Neuronal stem cell (in vitro differentiated cells): ENCODE measurements at regions not wholly inside any gene's neighbourhood (a gene's known extent, or its start where the extent isn't known, plus 50 kb on each side); places are given as distances from the start of the nearest gene placed in this dataset.
"Not testable (repeated sequence)": the region's sequence is repeated elsewhere in the genome, so short reads cannot be mapped to it uniquely, and the experiment has no call there.

Experiments used
- DNase-seq: peaks from one replicate; pipeline ENCODE4 v3.0.0-alpha.2; 2013; ENCODE audit warnings: low spot score
- H2AFZ ChIP-seq: one replicate; pipeline ENCODE4 v1.6.1; 2013; ENCODE audit warnings: mild to moderate bottlenecking, low read length, inconsistent platforms
- H2AK5ac ChIP-seq: 2 replicates; pipeline ENCODE4 v1.6.1; 2013; ENCODE audit warnings: low read depth, mild to moderate bottlenecking, inconsistent platforms, low read length, moderate library complexity, mixed read lengths
- H2BK120ac ChIP-seq: 2 replicates; pipeline ENCODE4 v1.6.1; 2013; ENCODE audit warnings: low read depth, mild to moderate bottlenecking, inconsistent platforms, low read length, moderate library complexity, mixed read lengths
- H2BK12ac ChIP-seq: one replicate; pipeline ENCODE4 v1.6.1; 2013; ENCODE audit warnings: low read length, inconsistent platforms
- H2BK15ac ChIP-seq: 2 replicates; pipeline ENCODE4 v1.6.1; 2013; ENCODE audit warnings: mild to moderate bottlenecking, low read length, inconsistent platforms, mixed read lengths
- H2BK5ac ChIP-seq: one replicate; pipeline ENCODE4 v1.6.1; 2013; ENCODE audit warnings: inconsistent platforms, mild to moderate bottlenecking, low read length, moderate library complexity
- H3K14ac ChIP-seq: one replicate; pipeline ENCODE4 v1.6.1; 2013; ENCODE audit warnings: low read length, inconsistent platforms
- H3K18ac ChIP-seq: 2 replicates; pipeline ENCODE4 v1.6.1; 2013; ENCODE audit warnings: low read length, inconsistent platforms
- H3K23ac ChIP-seq: 2 replicates; pipeline ENCODE4 v1.6.1; 2013; ENCODE audit warnings: low read depth, mild to moderate bottlenecking, mixed read lengths, low read length, inconsistent platforms; ENCODE audit not compliant: poor library complexity
- H3K27ac ChIP-seq: replicated peaks from 3 replicates; pipeline ENCODE4 v1.5.1; 2013; ENCODE audit warnings: low read length, inconsistent platforms
- H3K27me3 ChIP-seq, 3 experiments: 2 replicates each; pipeline ENCODE4 v1.6.1; 2013; ENCODE audit warnings: low read length in 3 of 3, mild to moderate bottlenecking in 2 of 3, inconsistent platforms in 1 of 3, low read depth in 1 of 3, mixed read lengths in 1 of 3, moderate library complexity in 1 of 3; ENCODE audit not compliant: control insufficient read depth in 3 of 3, insufficient read depth in 3 of 3
- H3K36me3 ChIP-seq, 2 donors: replicated peaks in 1 of 2; 2 replicates each; pipeline ENCODE4 v1.6.1; 2013; ENCODE audit warnings: low read length in 2 of 2; ENCODE audit not compliant: control insufficient read depth in 2 of 2, insufficient read depth in 2 of 2
- H3K4ac ChIP-seq: 2 replicates; pipeline ENCODE4 v1.6.1; 2013; ENCODE audit warnings: inconsistent platforms, mild to moderate bottlenecking, low read length, moderate library complexity
- H3K4me1 ChIP-seq, 2 donors: 1 replicate in 1 of 2; 2 replicates in 1 of 2; pipeline ENCODE4 v1.6.1; 2013; ENCODE audit warnings: low read length in 2 of 2, low read depth in 1 of 2; ENCODE audit not compliant: control insufficient read depth in 2 of 2, insufficient read depth in 1 of 2
- H3K4me2 ChIP-seq: one replicate; pipeline ENCODE4 v1.6.1; 2013; ENCODE audit warnings: mild to moderate bottlenecking, low read length, inconsistent platforms; ENCODE audit not compliant: insufficient read depth, poor library complexity, severe bottlenecking
- H3K4me3 ChIP-seq, 2 donors: 2 replicates each; pipeline ENCODE4 v1.5.1; 2013; ENCODE audit warnings: low read length in 2 of 2, mild to moderate bottlenecking in 2 of 2, inconsistent platforms in 1 of 2, moderate library complexity in 1 of 2
- H3K79me1 ChIP-seq: one replicate; pipeline ENCODE4 v1.6.1; 2013; ENCODE audit warnings: low read depth, mild to moderate bottlenecking, inconsistent platforms, low read length, moderate library complexity
- H3K9ac ChIP-seq: one replicate; pipeline ENCODE4 v1.6.1; 2013; ENCODE audit warnings: mild to moderate bottlenecking, low read depth, low read length, inconsistent platforms; ENCODE audit not compliant: poor library complexity
- H3K9me3 ChIP-seq, 2 donors: replicated peaks in 1 of 2; 2 replicates each; pipeline versions ENCODE3 to v1.6.1; 2013; ENCODE audit warnings: low read length in 2 of 2, mild to moderate bottlenecking in 2 of 2, inconsistent platforms in 1 of 2, low read depth in 1 of 2, mixed read lengths in 1 of 2, moderate library complexity in 1 of 2; ENCODE audit not compliant: control insufficient read depth in 2 of 2, insufficient read depth in 1 of 2
- H4K8ac ChIP-seq: one replicate; pipeline ENCODE4 v1.6.1; 2013; ENCODE audit warnings: low read depth, mild to moderate bottlenecking, inconsistent platforms, low read length, moderate library complexity
- H4K91ac ChIP-seq: one replicate; pipeline ENCODE4 v1.6.1; 2013; ENCODE audit warnings: low read length, low read depth, mild to moderate bottlenecking, inconsistent platforms; ENCODE audit not compliant: poor library complexity
- WGBS, 2 donors: extraction: QIAGEN DNeasy Blood & Tissue Kit; methylation state at CpG; one replicate each; pipeline ENCODE4 v1.1.7; 2013; ENCODE audit warnings: missing lambda C conversion rate in 2 of 2, mixed read lengths in 1 of 2; ENCODE audit not compliant: insufficient read length in 2 of 2, insufficient replicate concordance in 1 of 2; ENCODE audit errors: extremely low coverage in 2 of 2; 5-methylcytosine and 5-hydroxymethylcytosine counted together

GRCh38 chr5:136735611-136736010 is 370.3 kb upstream of the TRPC7 start:
- H3K23ac ChIP-seq, H2BK12ac ChIP-seq, H3K14ac ChIP-seq, H3K4me3 ChIP-seq, H3K4me2 ChIP-seq, H2BK5ac ChIP-seq, H2BK120ac ChIP-seq, H3K27ac ChIP-seq, H3K27me3 ChIP-seq, H2AFZ ChIP-seq, H3K9ac ChIP-seq, DNase-seq, H3K4ac ChIP-seq, H3K18ac ChIP-seq, H2AK5ac ChIP-seq, H3K9me3 ChIP-seq, H3K36me3 ChIP-seq, H3K4me1 ChIP-seq, H4K8ac ChIP-seq, H4K91ac ChIP-seq, H2BK15ac ChIP-seq, H3K79me1 ChIP-seq: not testable (repeated sequence)
- WGBS, 2 donors: no CpG with 5 or more reads among the region's 4 CpGs

DNA sequence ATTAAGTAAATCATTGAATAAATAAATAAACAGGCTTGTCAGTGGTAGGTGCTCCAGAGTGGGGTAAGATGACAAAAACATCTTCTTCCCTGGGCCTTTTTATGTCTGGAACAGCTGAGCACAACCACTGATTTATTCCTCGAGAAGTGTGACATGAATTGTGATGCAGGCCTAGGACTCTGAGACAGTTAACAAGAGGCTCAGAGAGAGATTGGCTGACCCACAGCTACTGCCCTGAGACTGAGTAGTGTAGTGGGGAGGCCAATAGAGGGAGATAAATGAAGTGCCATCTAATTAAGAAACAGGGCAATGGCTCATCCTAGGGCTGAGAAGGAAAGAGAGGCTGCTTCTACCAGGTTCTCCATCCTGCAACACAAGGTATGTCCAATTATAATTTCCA is 369.3 kb upstream of the TRPC7 start:
- Histone ChIP-seq H3K18ac (no peak overlapping the region), H3K14ac (no peak overlapping the region), H3K4me2 (no peak overlapping the region), H3K23ac (no peak overlapping the region), H3K4me3 (no peak overlapping the region), H2BK15ac (no peak overlapping the region), H3K9ac (no peak overlapping the region), H2AFZ (no peak overlapping the region), H3K4ac (no peak overlapping the region), H4K8ac (no peak overlapping the region), H2BK120ac (no peak overlapping the region), H2AK5ac (no peak overlapping the region), H2BK5ac (no peak overlapping the region), H3K79me1 (no peaks in the 10 kb centered on the region), H4K91ac (no peak overlapping the region), H3K36me3 (no peaks in the 10 kb centered on the region), H2BK12ac (no peak overlapping the region), H3K4me1 (no peaks in the 10 kb centered on the region), H3K9me3 (no peaks in the 10 kb centered on the region), H3K27ac (no peak overlapping the region), H3K27me3 (no peaks in the 10 kb centered on the region)
- no peak for DNase-seq
- WGBS, 2 donors: no CpG with 5 or more reads among the region's 1 CpG

DNA sequence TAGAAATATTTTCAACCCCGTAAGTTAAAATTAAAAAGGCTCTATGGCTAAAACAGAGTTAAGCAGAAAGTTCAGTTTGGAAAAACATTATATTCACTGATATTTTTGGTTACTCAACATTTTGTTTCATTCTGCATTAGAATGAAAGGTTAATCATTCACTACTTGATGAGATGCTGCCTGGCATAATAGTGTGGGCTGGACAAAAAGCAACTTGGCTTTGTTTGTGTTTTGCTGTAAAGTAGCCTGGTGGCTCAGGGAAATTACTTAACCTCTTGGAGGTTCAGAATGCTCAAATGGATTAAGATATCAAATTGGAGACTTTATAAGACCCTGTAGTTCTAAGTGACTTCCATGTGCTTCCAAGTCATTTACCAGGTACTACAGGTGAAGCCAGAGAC is 367.4 kb upstream of the TRPC7 start:
- H3K23ac ChIP-seq: no peak overlapping the region
- no peak overlapping the region for H4K91ac ChIP-seq
- no peak overlapping the region for H2AFZ ChIP-seq
- H2BK120ac ChIP-seq: no peak overlapping the region
- WGBS, 2 donors: no CpG with 5 or more reads among the region's 1 CpG
- no peak overlapping the region for H3K9ac ChIP-seq
- no peak overlapping the region for H3K14ac ChIP-seq
- no peaks in the 10 kb centered on the region for H3K79me1 ChIP-seq
- no peak overlapping the region for H3K4me2 ChIP-seq
- no peak overlapping the region for H3K4ac ChIP-seq
- H4K8ac ChIP-seq: no peak overlapping the region
- no peak overlapping the region for H3K18ac ChIP-seq
- no peak overlapping the region for H2BK15ac ChIP-seq
- H3K27me3 ChIP-seq: no peaks in the 10 kb centered on the region
- no peak overlapping the region for H2AK5ac ChIP-seq
- no peak overlapping the region for H2BK5ac ChIP-seq
- no peak overlapping the region for H2BK12ac ChIP-seq
- no peaks in the 10 kb centered on the region for H3K9me3 ChIP-seq
- H3K27ac ChIP-seq: no peak overlapping the region
- no peak overlapping the region for H3K4me3 ChIP-seq
- no peak for DNase-seq
- no peaks in the 10 kb centered on the region for H3K4me1 ChIP-seq
- H3K36me3 ChIP-seq: no peaks in the 10 kb centered on the region

- no peak overlapping the region for H2BK120ac ChIP-seq
- no peaks in the 10 kb centered on the region for H3K36me3 ChIP-seq
- no peak overlapping the region for H3K9ac ChIP-seq
- H3K27ac ChIP-seq: no peak overlapping the region
- no peak overlapping the region for H4K91ac ChIP-seq
- H3K23ac ChIP-seq: no peak overlapping the region
- no peak overlapping the region for H3K4me2 ChIP-seq
- no peaks in the 10 kb centered on the region for H3K27me3 ChIP-seq
- no peaks in the 10 kb centered on the region for H3K4me1 ChIP-seq
- H2BK5ac ChIP-seq: no peak overlapping the region
- no peak overlapping the region for H3K14ac ChIP-seq
- no peak overlapping the region for H3K4ac ChIP-seq
- no peak overlapping the region for H2AFZ ChIP-seq
- no peak overlapping the region for H3K18ac ChIP-seq
- no peaks in the 10 kb centered on the region for H3K9me3 ChIP-seq
- no peak overlapping the region for H2BK15ac ChIP-seq
- WGBS, 2 donors: no CpG with 5 or more reads among the region's 3 CpGs
- H2AK5ac ChIP-seq: no peak overlapping the region
- no peaks in the 10 kb centered on the region for H3K79me1 ChIP-seq
- no peak overlapping the region for H3K4me3 ChIP-seq
- H2BK12ac ChIP-seq: no peak overlapping the region
- H4K8ac ChIP-seq: no peak overlapping the region
- DNase-seq: no peak
These were observed 366.0 kb upstream of the TRPC7 start for GRCh38 chr5:136731241-136731900.
